ENCODE measurements at regions not wholly inside any gene's neighbourhood (a gene's known extent, or its start where the extent isn't known, plus 50 kb on each side); places are given as distances from the start of the nearest gene placed in this dataset.

GRCh38 chr20:39144757-39145156, 182.6 kb downstream of the DHX35 start:
- H3K27me3 ChIP-seq (ENCODE audit: insufficient read depth, low read length, poor library complexity, severe bottlenecking) = no peaks in the 10 kb centered on the region
- H3K9me3 ChIP-seq (ENCODE audit: insufficient read depth, low read depth, low read length) = no peaks in the 10 kb centered on the region
- no peak overlapping the region for H2AFZ ChIP-seq (ENCODE audit: low read length)
- no peaks in the 10 kb centered on the region for H3F3A ChIP-seq (ENCODE audit: low read depth)
- no peaks in the 10 kb centered on the region for H3K79me2 ChIP-seq (ENCODE audit: insufficient read depth, low read length)
- no peaks in the 10 kb centered on the region for H3K9me2 ChIP-seq (replicated peaks; ENCODE audit: low read depth, low read length)
- H3K4me3 ChIP-seq (ENCODE audit: low read length, poor library complexity, severe bottlenecking) = no peak overlapping the region
- no peak overlapping the region for H3K9ac ChIP-seq (ENCODE audit: low read depth, low read length, poor library complexity, severe bottlenecking)
- H4K20me1 ChIP-seq (ENCODE audit: insufficient read depth, low read length, poor library complexity, severe bottlenecking) = no peaks in the 10 kb centered on the region
- H3K36me3 ChIP-seq (ENCODE audit: insufficient read depth, low read length) = no peaks in the 10 kb centered on the region
- TF ChIP-seq, protein P1, sequence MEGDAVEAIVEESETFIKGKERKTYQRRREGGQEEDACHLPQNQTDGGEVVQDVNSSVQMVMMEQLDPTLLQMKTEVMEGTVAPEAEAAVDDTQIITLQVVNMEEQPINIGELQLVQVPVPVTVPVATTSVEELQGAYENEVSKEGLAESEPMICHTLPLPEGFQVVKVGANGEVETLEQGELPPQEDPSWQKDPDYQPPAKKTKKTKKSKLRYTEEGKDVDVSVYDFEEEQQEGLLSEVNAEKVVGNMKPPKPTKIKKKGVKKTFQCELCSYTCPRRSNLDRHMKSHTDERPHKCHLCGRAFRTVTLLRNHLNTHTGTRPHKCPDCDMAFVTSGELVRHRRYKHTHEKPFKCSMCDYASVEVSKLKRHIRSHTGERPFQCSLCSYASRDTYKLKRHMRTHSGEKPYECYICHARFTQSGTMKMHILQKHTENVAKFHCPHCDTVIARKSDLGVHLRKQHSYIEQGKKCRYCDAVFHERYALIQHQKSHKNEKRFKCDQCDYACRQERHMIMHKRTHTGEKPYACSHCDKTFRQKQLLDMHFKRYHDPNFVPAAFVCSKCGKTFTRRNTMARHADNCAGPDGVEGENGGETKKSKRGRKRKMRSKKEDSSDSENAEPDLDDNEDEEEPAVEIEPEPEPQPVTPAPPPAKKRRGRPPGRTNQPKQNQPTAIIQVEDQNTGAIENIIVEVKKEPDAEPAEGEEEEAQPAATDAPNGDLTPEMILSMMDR (conservative IDR thresholded peaks at IDR 0.05; ENCODE audit: low read length) = no peak
- TF ChIP-seq EZH2phosphoT487 (IDR thresholded peaks at IDR 0.05; ENCODE audit: borderline replicate concordance) = no peak
- H3K4me2 ChIP-seq (ENCODE audit: low read depth, low read length, poor library complexity, severe bottlenecking) = no peak overlapping the region
- H3K4me1 ChIP-seq (ENCODE audit: insufficient read depth, low read length, poor library complexity, severe bottlenecking) = no peaks in the 10 kb centered on the region

- Histone ChIP-seq H3K4me1 (ENCODE audit: insufficient read depth, low read length, poor library complexity, severe bottlenecking) (no peaks in the 10 kb centered on the region), H4K20me1 (ENCODE audit: insufficient read depth, low read length, poor library complexity, severe bottlenecking) (no peaks in the 10 kb centered on the region), H3F3A (ENCODE audit: low read depth) (no peaks in the 10 kb centered on the region), H3K9me3 (ENCODE audit: insufficient read depth, low read depth, low read length) (no peaks in the 10 kb centered on the region), H3K36me3 (ENCODE audit: insufficient read depth, low read length) (no peaks in the 10 kb centered on the region), H3K9ac (ENCODE audit: low read depth, low read length, poor library complexity, severe bottlenecking) (no peak overlapping the region), H3K79me2 (ENCODE audit: insufficient read depth, low read length) (no peaks in the 10 kb centered on the region), H3K4me3 (ENCODE audit: low read length, poor library complexity, severe bottlenecking) (no peak overlapping the region), H3K9me2 (replicated peaks; ENCODE audit: low read depth, low read length) (no peaks in the 10 kb centered on the region), H3K27me3 (ENCODE audit: insufficient read depth, low read length, poor library complexity, severe bottlenecking) (no peaks in the 10 kb centered on the region), H2AFZ (ENCODE audit: low read length) (no peak overlapping the region), H3K4me2 (ENCODE audit: low read depth, low read length, poor library complexity, severe bottlenecking) (no peak overlapping the region)
- TF ChIP-seq EZH2phosphoT487 (IDR thresholded peaks at IDR 0.05; ENCODE audit: borderline replicate concordance) = no peak
- TF ChIP-seq, protein P1 (conservative IDR thresholded peaks at IDR 0.05; ENCODE audit: low read length) = no peak
Observed at GRCh38 chr20:39142407-39143096, 180.4 kb downstream of the DHX35 start.

- Histone ChIP-seq H4K20me1 (ENCODE audit: insufficient read depth, low read length, poor library complexity, severe bottlenecking) (no peaks in the 10 kb centered on the region), H3K4me3 (ENCODE audit: low read length, poor library complexity, severe bottlenecking) (no peak overlapping the region), H3K36me3 (ENCODE audit: insufficient read depth, low read length) (no peaks in the 10 kb centered on the region), H3K9me2 (replicated peaks; ENCODE audit: low read depth, low read length) (no peaks in the 10 kb centered on the region), H2AFZ (ENCODE audit: low read length) (no peak overlapping the region), H3K79me2 (ENCODE audit: insufficient read depth, low read length) (no peaks in the 10 kb centered on the region), H3K4me1 (ENCODE audit: insufficient read depth, low read length, poor library complexity, severe bottlenecking) (no peaks in the 10 kb centered on the region), H3K27me3 (ENCODE audit: insufficient read depth, low read length, poor library complexity, severe bottlenecking) (no peaks in the 10 kb centered on the region), H3K4me2 (ENCODE audit: low read depth, low read length, poor library complexity, severe bottlenecking) (no peak overlapping the region), H3F3A (ENCODE audit: low read depth) (no peaks in the 10 kb centered on the region), H3K9ac (ENCODE audit: low read depth, low read length, poor library complexity, severe bottlenecking) (no peak overlapping the region), H3K9me3 (ENCODE audit: insufficient read depth, low read depth, low read length) (no peaks in the 10 kb centered on the region)
- no peak for TF ChIP-seq EZH2phosphoT487 (IDR thresholded peaks at IDR 0.05; ENCODE audit: borderline replicate concordance)
- TF ChIP-seq, protein P1 (conservative IDR thresholded peaks at IDR 0.05; ENCODE audit: low read length) = no peak
Observed at GRCh38 chr20:39137299-39137698, 175.2 kb downstream of the DHX35 start.
